Inferior parietal cortex (tissue), 1 donor: ENCODE measurements at regions not wholly inside any gene's neighbourhood (a gene's known extent, or its start where the extent isn't known, plus 50 kb on each side); places are given as distances from the start of the nearest gene placed in this dataset.

Source experiments
- DNase-seq: peaks from one replicate; pipeline ENCODE4 v3.0.0-alpha.2; 2016; ENCODE audit errors: extremely low spot score

- no peak for DNase-seq
These were observed 926.5 kb upstream of the CNTNAP5 start for GRCh38 chr2:123098619-123099018.

- no peak for DNase-seq
These were observed 923.7 kb upstream of the CNTNAP5 start for GRCh38 chr2:123101434-123101833.

GRCh38 chr2:123103902-123104301 is 921.2 kb upstream of the CNTNAP5 start:
- no peak for DNase-seq

- DNase-seq, result no peak
These were observed 908.5 kb upstream of the CNTNAP5 start for GRCh38 chr2:123116595-123116994.

GRCh38 chr2:123127236-123127635 is 897.9 kb upstream of the CNTNAP5 start:
- no peak for DNase-seq

- no peak for DNase-seq
These were observed 896.1 kb upstream of the CNTNAP5 start for GRCh38 chr2:123128951-123129350.

GRCh38 chr2:123136419-123136818 is 888.7 kb upstream of the CNTNAP5 start:
- DNase-seq, result no peak

- no peak for DNase-seq
These were observed 881.0 kb upstream of the CNTNAP5 start for GRCh38 chr2:123144082-123144481.

- DNase-seq, result no peak
These were observed 872.0 kb upstream of the CNTNAP5 start for GRCh38 chr2:123153041-123153440.

GRCh38 chr2:123154195-123154594 is 870.9 kb upstream of the CNTNAP5 start:
- DNase-seq, result no peak

- DNase-seq, result no peak
These were observed 868.1 kb upstream of the CNTNAP5 start for GRCh38 chr2:123157016-123157415.

GRCh38 chr2:123162400-123163016 is 862.6 kb upstream of the CNTNAP5 start:
- no peak for DNase-seq

GRCh38 chr2:123163398-123163797 is 861.7 kb upstream of the CNTNAP5 start:
- no peak for DNase-seq

- DNase-seq, result no peak
These were observed 860.9 kb upstream of the CNTNAP5 start for GRCh38 chr2:123164216-123164615.

GRCh38 chr2:123165616-123166015 is 859.5 kb upstream of the CNTNAP5 start:
- DNase-seq, result no peak

GRCh38 chr2:123179526-123179925 is 845.6 kb upstream of the CNTNAP5 start:
- DNase-seq, result no peak

GRCh38 chr2:123195957-123196356 is 829.1 kb upstream of the CNTNAP5 start:
- DNase-seq, result no peak

- DNase-seq, result no peak
These were observed 825.1 kb upstream of the CNTNAP5 start for GRCh38 chr2:123200035-123200434.

GRCh38 chr2:123207245-123207644 is 817.8 kb upstream of the CNTNAP5 start:
- DNase-seq, result no peak

GRCh38 chr2:123209202-123209601 is 815.9 kb upstream of the CNTNAP5 start:
- DNase-seq, result no peak

- DNase-seq, result no peak
These were observed 813.9 kb upstream of the CNTNAP5 start for GRCh38 chr2:123211181-123211580.

- no peak for DNase-seq
These were observed 779.9 kb upstream of the CNTNAP5 start for GRCh38 chr2:123245156-123245555.

- DNase-seq, result no peak
These were observed 766.1 kb upstream of the CNTNAP5 start for GRCh38 chr2:123258877-123259539.

- DNase-seq, result no peak
These were observed 762.2 kb upstream of the CNTNAP5 start for GRCh38 chr2:123262856-123263255.
